ENCODE measurements at regions not wholly inside any gene's neighbourhood (a gene's known extent, or its start where the extent isn't known, plus 50 kb on each side); places are given as distances from the start of the nearest gene placed in this dataset.

GRCh38 chr6:90463359-90463758 lies 123.5 kb downstream of the MAP3K7 start:
- no peak for DNase-seq
- Histone ChIP-seq H3K27ac (no peak overlapping the region), H3K4me1 (no peaks in the 10 kb centered on the region), H3K4me3 (no peak overlapping the region), H3K27me3 (no peaks in the 10 kb centered on the region), H3K36me3 (no peaks in the 10 kb centered on the region), H3K9me3 (no peaks in the 10 kb centered on the region)
- no peak for ATAC-seq
- no peak for FAIRE-seq
- no peak for TF ChIP-seq CTCF (IDR thresholded peaks at IDR 0.05)
- 73 to 81% methylated on average over 3 of the region's 3 CpGs for WGBS, 2 donors
- intact Hi-C loops (cut with DNase I), result no loop called here

GRCh38 chr6:90462102-90462501 lies 124.8 kb downstream of the MAP3K7 start:
- no peak overlapping the region for H3K4me3 ChIP-seq
- no peak for ATAC-seq
- WGBS, 2 donors, result 62 to 66% methylated on average over 2 of the region's 2 CpGs
- no peaks in the 10 kb centered on the region for H3K4me1 ChIP-seq
- intact Hi-C loops (cut with DNase I), result no loop called here
- FAIRE-seq, result no peak
- H3K9me3 ChIP-seq, result no peaks in the 10 kb centered on the region
- H3K27me3 ChIP-seq, result no peaks in the 10 kb centered on the region
- DNase-seq, result no peak
- no peak overlapping the region for H3K27ac ChIP-seq
- no peaks in the 10 kb centered on the region for H3K36me3 ChIP-seq
- TF ChIP-seq CTCF (IDR thresholded peaks at IDR 0.05), result no peak

- ATAC-seq, result no peak
Measured at GRCh38 chr6:90461383-90461782, 125.5 kb downstream of the MAP3K7 start.

GRCh38 chr6:90460051-90460450 lies 126.8 kb downstream of the MAP3K7 start:
- Histone ChIP-seq H3K36me3 (no peaks in the 10 kb centered on the region), H3K4me1 (no peaks in the 10 kb centered on the region), H3K27ac (no peak overlapping the region), H3K27me3 (no peaks in the 10 kb centered on the region), H3K9me3 (no peaks in the 10 kb centered on the region), H3K4me3 (no peak overlapping the region)
- FAIRE-seq (no peak), DNase-seq (no peak), ATAC-seq (no peak)
- intact Hi-C loops (cut with DNase I), result no loop called here
- WGBS, 2 donors, result 80 to 81% methylated on average over 5 of the region's 5 CpGs
- TF ChIP-seq CTCF (IDR thresholded peaks at IDR 0.05), result no peak

More at GRCh38 chr6:90461383-90461782, 125.5 kb downstream of the MAP3K7 start:
- FAIRE-seq (no peak), DNase-seq (no peak)
- Histone ChIP-seq H3K4me3 (no peak overlapping the region), H3K27me3 (no peaks in the 10 kb centered on the region), H3K9me3 (no peaks in the 10 kb centered on the region), H3K36me3 (no peaks in the 10 kb centered on the region), H3K4me1 (no peaks in the 10 kb centered on the region), H3K27ac (no peak overlapping the region)
- TF ChIP-seq CTCF (IDR thresholded peaks at IDR 0.05), result no peak
- intact Hi-C loops (cut with DNase I), result no loop called here
- WGBS, 2 donors, result 66 to 72% methylated on average over 3 of the region's 3 CpGs

- ATAC-seq (no peak), DNase-seq (no peak), FAIRE-seq (no peak)
- no peak overlapping the region for H3K27ac ChIP-seq
- TF ChIP-seq CTCF (IDR thresholded peaks at IDR 0.05), result no peak
- no peaks in the 10 kb centered on the region for H3K4me1 ChIP-seq
- no peaks in the 10 kb centered on the region for H3K9me3 ChIP-seq
- intact Hi-C loops (cut with DNase I), result no loop called here
- H3K36me3 ChIP-seq, result no peaks in the 10 kb centered on the region
- no peak overlapping the region for H3K4me3 ChIP-seq
- no peaks in the 10 kb centered on the region for H3K27me3 ChIP-seq
- WGBS, 2 donors, result 38 to 41% methylated on average over 4 of the region's 4 CpGs
Measured at GRCh38 chr6:90459225-90459758, 127.6 kb downstream of the MAP3K7 start.

Data from pancreas (tissue), 10 donors.